Fibroblast of skin of right quadriceps (primary cell): ENCODE measurements at regions not wholly inside any gene's neighbourhood (a gene's known extent, or its start where the extent isn't known, plus 50 kb on each side); places are given as distances from the start of the nearest gene placed in this dataset.

Source experiments
- DNase-seq: peaks from one replicate; pipeline ENCODE4 v3.0.0-alpha.2; 2013

- DNase-seq = no peak
These were observed 85.0 kb upstream of the EGLN3 start for GRCh38 chr14:34035934-34036250.

DNA sequence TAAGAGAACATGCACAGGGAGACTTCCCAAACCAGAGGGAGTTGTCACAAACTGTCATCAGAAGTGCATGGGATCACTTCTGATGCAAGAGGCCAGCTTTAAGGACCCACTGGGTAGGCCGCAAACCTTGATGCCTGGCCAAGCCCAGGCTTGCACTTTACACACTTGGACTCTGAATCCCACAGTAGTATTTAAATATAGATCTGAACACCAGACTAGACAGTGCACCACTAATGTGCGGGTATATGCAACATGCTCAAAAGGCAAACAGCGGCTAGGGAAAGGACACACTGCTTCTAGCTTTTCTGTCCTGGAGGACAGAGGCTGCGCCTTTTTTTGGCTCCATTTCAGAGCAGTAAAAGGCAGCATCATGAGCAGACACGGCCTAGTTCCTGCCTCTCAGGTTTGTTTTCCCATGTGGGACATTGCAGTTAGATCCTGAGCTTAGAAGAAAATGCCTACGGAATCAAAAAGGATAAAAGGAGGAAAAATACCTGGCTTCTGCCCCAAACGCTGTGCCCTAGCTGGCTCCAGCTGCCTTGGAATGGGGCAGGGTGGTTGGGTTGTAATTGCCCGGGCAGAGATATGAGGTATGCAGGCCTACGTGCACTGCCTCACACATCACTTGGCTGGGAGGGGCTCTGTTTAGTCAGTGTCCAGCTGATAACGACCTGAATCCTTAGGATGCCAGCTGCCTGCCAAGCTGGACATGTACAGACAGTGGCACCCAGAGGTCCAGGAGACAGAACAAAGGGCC is 84.5 kb upstream of the EGLN3 start:
- no peak for DNase-seq

DNA sequence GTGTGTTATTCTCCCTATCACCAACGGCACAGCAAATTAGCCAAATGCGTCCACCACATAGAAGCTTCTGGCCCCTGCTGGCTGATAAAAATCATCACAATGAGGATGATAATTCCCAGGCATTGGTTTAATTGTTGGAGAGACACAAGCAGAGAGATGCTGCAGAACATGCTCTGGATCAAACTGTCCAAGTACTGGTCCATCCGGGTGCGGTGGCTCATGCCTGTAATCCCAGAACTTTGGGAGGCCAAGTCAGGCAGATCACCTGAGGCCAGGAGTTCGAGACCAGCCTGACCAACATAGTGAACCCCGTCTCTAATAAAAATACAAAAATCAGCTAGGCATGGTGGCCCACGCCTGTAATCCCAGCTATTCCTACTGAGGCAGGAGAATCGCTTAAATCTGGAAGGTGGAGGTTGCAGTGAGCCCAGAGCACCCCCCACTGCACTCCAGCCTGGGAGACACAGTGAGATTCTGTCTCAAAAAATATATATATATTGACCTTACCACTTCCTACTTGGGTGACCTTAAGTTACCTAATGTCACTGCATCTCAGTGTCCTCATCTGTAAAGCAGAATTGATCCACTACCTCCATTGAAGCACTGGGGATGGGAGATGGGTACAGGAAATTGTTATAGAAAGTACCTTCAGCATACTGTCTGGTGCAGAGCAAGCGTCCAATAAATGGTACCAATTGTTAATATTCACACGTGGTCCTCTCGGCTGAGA is 83.7 kb upstream of the EGLN3 start:
- DNase-seq = no peak

DNA sequence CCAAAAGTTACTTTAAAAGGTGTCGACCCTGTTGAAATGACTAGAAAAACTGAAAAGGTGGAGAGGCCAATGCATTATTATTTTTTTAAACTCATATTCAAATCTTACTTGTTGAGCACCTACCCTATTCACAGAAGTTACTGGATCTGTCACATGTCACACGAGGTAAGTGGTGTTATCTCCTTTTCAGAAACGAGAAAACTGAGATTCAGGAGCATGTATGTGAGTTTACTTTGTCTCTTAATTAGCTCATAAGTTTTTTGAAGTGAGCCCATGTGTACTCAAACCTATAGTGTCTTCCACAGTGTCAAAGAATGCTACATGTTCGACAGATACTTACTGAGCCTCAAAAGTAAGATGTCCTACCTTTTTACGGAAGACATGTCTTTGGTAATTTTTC is 81.8 kb upstream of the EGLN3 start:
- no peak for DNase-seq

DNA sequence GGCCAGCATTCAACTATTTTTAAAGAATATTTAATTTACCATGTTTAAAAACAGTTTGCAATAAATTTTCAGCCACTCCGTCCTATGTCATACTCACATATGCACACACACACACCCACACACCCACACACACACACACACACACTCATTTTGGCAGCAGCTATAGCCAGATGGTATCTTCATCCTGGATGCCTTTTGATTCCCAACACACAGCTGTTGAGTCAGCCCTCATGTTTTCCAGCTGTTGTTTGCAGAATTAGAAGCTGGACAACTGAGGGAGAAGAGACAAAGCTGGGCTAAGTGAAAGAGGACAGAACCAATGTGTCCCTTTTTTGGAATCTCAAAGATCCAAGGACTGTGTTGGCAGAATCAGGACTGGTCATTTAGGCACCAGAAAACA is 80.0 kb upstream of the EGLN3 start:
- peak; percentile 50 for DNase-seq

GRCh38 chr14:34029921-34030334 is 79.1 kb upstream of the EGLN3 start:
- DNase-seq = peak; percentile 46

- DNase-seq = no peak
These were observed 77.2 kb upstream of the EGLN3 start for GRCh38 chr14:34027990-34028495.

DNA sequence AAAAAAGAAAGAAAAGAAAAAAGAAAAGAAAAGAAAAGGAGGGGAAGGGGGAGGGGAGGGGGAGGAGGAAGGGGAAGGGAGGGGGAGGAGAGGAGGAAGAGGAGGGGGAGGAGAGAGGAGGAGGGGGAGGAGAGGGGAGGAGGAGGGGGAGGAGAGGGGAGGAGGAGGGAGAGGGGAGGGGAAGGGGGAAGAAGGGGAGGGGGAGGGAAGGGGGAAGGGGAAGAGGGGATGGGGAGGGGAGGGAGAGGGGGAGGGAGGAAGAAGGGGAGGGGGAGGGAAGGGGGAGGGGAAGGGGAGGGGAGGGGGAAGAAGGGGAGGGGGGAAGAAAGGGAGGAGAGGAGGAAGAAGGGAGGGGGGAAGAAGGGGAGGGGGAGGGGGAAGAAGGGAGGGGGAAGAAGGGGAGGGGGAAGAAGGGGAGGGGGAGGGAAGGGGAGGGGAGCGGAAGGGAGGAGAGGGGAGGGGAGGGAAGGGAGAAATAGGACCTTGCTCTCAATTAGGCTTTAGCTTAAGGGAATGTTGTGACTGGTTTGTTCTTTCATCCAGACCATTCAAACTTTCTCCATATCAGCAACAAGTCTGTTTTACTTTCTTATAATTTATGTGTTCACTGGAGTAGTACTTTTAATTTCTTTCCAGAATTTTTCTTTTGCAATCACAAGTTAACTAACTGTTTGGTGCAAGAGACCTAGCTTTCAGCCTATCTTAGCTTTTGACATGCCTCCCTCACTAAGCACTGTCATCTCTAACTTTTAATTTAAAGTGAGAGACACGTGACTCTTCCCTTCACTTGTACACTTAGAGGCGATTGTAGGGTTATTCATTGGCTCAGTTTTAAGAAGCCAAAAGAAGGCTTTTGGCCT is 76.5 kb upstream of the EGLN3 start:
- no peak for DNase-seq

DNA sequence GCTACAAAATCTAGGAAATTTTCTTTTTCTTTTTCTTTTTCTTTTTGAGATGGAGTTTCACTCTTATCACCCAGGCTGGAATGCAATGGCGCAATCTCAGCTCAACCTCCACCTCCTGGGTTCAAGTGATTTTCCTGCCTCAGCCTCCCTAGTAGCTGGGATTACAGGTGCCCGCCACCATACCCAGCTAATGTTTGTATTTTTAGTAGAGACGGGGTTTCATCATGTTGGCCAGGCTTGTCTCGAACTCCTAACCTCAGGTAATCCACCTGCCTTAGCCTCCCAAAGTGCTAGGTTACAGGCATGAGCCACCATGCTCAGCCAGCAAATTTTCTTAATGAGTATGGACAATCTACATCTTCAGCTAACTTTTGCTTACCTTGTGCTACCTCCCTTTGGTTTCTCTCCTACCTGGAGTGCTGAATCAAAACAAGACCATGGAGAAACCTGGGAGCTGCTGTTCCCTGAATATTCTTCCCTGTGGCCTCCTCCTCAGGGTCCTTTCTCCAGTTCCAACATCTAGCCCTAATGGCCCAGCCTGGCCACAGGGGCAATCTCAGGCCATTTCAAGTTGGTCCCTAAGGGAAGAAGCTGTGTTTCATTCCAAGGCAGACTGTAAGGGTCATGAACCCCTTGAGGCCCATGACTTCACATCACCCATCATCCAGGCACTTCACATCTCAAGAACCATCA is 74.6 kb upstream of the EGLN3 start:
- DNase-seq = no peak

DNA sequence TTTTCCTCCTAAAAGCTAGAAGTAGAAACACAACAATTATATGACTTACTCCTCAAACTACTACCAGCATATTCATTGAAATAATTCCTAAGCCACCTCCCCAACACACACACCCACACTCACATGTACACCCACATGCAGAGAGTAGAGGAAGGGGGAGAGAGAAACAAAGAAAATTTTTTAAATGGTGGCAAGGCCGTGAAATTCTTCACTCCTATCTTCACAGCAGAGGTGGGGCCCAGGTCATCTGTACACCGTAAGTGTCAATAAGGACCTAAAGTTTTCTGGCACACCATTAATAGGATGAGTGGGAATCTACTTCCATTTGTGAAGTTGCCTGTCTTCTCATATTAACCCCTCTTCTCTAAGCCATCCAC is 73.9 kb upstream of the EGLN3 start:
- no peak for DNase-seq

- no peak for DNase-seq
These were observed 73.2 kb upstream of the EGLN3 start for GRCh38 chr14:34023824-34024767.

DNA sequence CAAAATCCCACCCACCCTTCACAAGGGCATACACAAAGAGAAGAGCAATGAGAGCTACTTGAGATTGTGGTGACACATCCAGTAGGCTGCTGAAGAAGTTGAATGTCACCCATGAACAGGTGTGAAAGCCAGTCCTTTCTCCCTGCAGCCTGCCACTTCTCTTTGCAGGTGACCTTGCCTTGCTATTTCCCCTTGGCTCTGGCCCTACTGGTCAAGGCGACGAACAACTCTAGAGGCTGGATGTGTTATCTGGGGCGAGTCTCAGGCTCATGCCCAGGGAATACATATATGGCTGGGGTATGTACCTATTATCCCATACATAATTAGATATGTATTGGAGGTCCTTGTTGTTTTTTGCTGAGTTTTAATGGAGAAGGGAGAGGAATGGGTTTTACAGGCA is 70.2 kb upstream of the EGLN3 start:
- DNase-seq = no peak

- no peak for DNase-seq
These were observed 69.1 kb upstream of the EGLN3 start for GRCh38 chr14:34020014-34020413.

GRCh38 chr14:34018564-34019244 is 67.8 kb upstream of the EGLN3 start:
- DNase-seq = no peak

DNA sequence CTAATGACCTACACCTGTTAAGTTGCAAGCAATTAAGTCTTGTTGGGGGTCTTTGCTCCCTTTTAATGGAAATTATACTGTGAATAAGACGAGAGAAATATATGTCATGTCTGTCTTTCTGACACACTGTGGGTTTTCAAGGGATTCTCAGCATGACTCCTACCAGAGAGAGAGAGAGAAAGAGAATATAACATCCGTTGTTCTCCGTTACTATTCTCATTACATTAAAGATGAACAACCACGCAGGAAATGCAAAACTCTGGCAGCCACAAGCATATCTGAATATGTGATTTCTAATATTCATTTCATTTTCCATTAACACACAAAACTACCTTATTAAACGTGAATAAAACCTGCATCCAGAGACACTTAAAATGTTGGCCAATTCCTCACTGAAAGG is 67.3 kb upstream of the EGLN3 start:
- DNase-seq = no peak

GRCh38 chr14:34015383-34015782 is 64.5 kb upstream of the EGLN3 start:
- DNase-seq = no peak

- no peak for DNase-seq
These were observed 64.1 kb upstream of the EGLN3 start for GRCh38 chr14:34014936-34015335.

DNA sequence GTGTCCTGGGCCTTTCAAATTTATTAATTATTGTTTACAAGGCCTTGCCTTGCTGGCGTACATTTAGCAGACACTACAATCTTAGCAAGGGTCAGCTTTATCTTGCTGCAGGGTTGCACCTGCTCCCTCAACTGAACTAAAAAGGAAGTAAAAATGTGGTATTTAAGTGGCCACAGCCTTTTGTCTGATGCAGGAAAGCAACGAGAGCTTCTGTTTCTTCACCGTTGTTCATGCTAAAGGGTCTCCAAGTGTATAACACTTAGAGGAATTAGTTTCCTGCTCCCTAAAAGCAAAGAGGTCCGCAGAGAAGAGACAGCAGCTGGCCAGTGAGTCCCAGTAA is 62.8 kb upstream of the EGLN3 start:
- no peak for DNase-seq

- no peak for DNase-seq
These were observed 62.3 kb upstream of the EGLN3 start for GRCh38 chr14:34012978-34013720.

DNA sequence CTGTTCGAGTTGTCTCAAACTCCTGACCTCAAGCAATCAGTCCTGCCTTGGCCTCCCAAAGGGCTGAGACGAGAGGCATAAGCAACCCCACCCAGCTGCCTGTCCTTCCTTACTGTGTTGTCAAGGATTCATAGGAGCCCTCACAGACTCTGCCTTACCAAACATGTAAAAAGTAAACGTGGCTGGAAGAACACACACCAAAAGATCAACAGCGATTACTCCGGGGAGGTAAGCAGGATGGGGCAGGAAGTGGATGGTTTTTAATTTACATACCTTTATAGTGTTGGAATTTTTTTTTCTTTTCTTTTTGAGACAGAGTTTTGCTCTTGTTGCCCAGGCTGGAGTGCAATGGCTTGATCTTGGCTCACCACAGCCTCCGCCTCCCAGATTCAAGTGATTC is 61.5 kb upstream of the EGLN3 start:
- no peak for DNase-seq

- no peak for DNase-seq
These were observed 59.1 kb upstream of the EGLN3 start for GRCh38 chr14:34009956-34010355.
